ENCODE measurements at regions not wholly inside any gene's neighbourhood (a gene's known extent, or its start where the extent isn't known, plus 50 kb on each side); places are given as distances from the start of the nearest gene placed in this dataset.

GRCh38 chr10:101291331-101292193 is 62.3 kb upstream of the LBX1 start:
- TF ChIP-seq MAZ (IDR thresholded peaks at IDR 0.05; ENCODE audit: borderline replicate concordance, low read depth, low read length) (no peak), POLR2A (IDR thresholded peaks at IDR 0.05; ENCODE audit: low read depth, low read length) (no peak), NFE2L2 (IDR thresholded peaks at IDR 0.05; ENCODE audit: low read depth, low read length) (no peak), RAD21 (IDR thresholded peaks at IDR 0.05; ENCODE audit: low read length) (peak; percentile 51), CEBPB (IDR thresholded peaks at IDR 0.05; ENCODE audit: low read depth, low read length) (no peak), RFX5 (IDR thresholded peaks at IDR 0.05; ENCODE audit: low read depth, low read length) (no peak)
- TF ChIP-seq, protein P1, sequence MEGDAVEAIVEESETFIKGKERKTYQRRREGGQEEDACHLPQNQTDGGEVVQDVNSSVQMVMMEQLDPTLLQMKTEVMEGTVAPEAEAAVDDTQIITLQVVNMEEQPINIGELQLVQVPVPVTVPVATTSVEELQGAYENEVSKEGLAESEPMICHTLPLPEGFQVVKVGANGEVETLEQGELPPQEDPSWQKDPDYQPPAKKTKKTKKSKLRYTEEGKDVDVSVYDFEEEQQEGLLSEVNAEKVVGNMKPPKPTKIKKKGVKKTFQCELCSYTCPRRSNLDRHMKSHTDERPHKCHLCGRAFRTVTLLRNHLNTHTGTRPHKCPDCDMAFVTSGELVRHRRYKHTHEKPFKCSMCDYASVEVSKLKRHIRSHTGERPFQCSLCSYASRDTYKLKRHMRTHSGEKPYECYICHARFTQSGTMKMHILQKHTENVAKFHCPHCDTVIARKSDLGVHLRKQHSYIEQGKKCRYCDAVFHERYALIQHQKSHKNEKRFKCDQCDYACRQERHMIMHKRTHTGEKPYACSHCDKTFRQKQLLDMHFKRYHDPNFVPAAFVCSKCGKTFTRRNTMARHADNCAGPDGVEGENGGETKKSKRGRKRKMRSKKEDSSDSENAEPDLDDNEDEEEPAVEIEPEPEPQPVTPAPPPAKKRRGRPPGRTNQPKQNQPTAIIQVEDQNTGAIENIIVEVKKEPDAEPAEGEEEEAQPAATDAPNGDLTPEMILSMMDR (conservative IDR thresholded peaks at IDR 0.05; ENCODE audit: low read depth, low read length), result peak; percentile 58
